ENCODE measurements at regions not wholly inside any gene's neighbourhood (a gene's known extent, or its start where the extent isn't known, plus 50 kb on each side); places are given as distances from the start of the nearest gene placed in this dataset.

GRCh38 chr9:119088002-119088547 is 281.2 kb downstream of the BRINP1 start:
- ChIA-PET POLR2A (no interaction called here), CTCF (no interaction called here)
- no peaks in the 10 kb centered on the region for H3K36me3 ChIP-seq (ENCODE audit: control insufficient read depth, insufficient read depth, low read length)
- H3K4me3 ChIP-seq (ENCODE audit: low read depth, low read length): no peak overlapping the region
- no peak for TF ChIP-seq CTCF (IDR thresholded peaks at IDR 0.05; ENCODE audit: insufficient read depth, low read depth, low read length)
- DNase-seq (ENCODE audit: low read depth): no peak
- no peaks in the 10 kb centered on the region for H3K27me3 ChIP-seq (ENCODE audit: control insufficient read depth, insufficient read depth, low read length)

- DNase-seq (ENCODE audit: low read depth): no peak
- CTCF ChIA-PET: interaction anchor here (0.7 kb wide), 1 partner anchor 74 kb away, joined by 3 read pairs; no protein-coding TSS in a partner anchor
- TF ChIP-seq CTCF (IDR thresholded peaks at IDR 0.05; ENCODE audit: insufficient read depth, low read depth, low read length): no peak
These were observed 278.2 kb downstream of the BRINP1 start for GRCh38 chr9:119091074-119091473.

GRCh38 chr9:119092125-119092524 is 277.1 kb downstream of the BRINP1 start:
- ChIA-PET CTCF (no interaction called here), POLR2A (no interaction called here)
- no peaks in the 10 kb centered on the region for H3K36me3 ChIP-seq (ENCODE audit: control insufficient read depth, insufficient read depth, low read length)
- DNase-seq (ENCODE audit: low read depth): no peak
- TF ChIP-seq CTCF (IDR thresholded peaks at IDR 0.05; ENCODE audit: insufficient read depth, low read depth, low read length): no peak
- no peak overlapping the region for H3K4me3 ChIP-seq (ENCODE audit: low read depth, low read length)
- no peaks in the 10 kb centered on the region for H3K27me3 ChIP-seq (ENCODE audit: control insufficient read depth, insufficient read depth, low read length)

More at GRCh38 chr9:119091074-119091473, 278.2 kb downstream of the BRINP1 start:
- POLR2A ChIA-PET: no interaction called here
- no peak overlapping the region for H3K4me3 ChIP-seq (ENCODE audit: low read depth, low read length)
- H3K36me3 ChIP-seq (ENCODE audit: control insufficient read depth, insufficient read depth, low read length): no peaks in the 10 kb centered on the region
- no peaks in the 10 kb centered on the region for H3K27me3 ChIP-seq (ENCODE audit: control insufficient read depth, insufficient read depth, low read length)

GRCh38 chr9:119094086-119094485 is 275.1 kb downstream of the BRINP1 start:
- CTCF ChIA-PET: no interaction called here
- POLR2A ChIA-PET: no interaction called here
- TF ChIP-seq CTCF (IDR thresholded peaks at IDR 0.05; ENCODE audit: insufficient read depth, low read depth, low read length): no peak
- H3K36me3 ChIP-seq (ENCODE audit: control insufficient read depth, insufficient read depth, low read length): no peaks in the 10 kb centered on the region
- DNase-seq (ENCODE audit: low read depth): no peak
- no peak overlapping the region for H3K4me3 ChIP-seq (ENCODE audit: low read depth, low read length)
- no peaks in the 10 kb centered on the region for H3K27me3 ChIP-seq (ENCODE audit: control insufficient read depth, insufficient read depth, low read length)

GRCh38 chr9:119095072-119095471 is 274.2 kb downstream of the BRINP1 start:
- no peaks in the 10 kb centered on the region for H3K36me3 ChIP-seq (ENCODE audit: control insufficient read depth, insufficient read depth, low read length)
- no peak for DNase-seq (ENCODE audit: low read depth)
- no peaks in the 10 kb centered on the region for H3K27me3 ChIP-seq (ENCODE audit: control insufficient read depth, insufficient read depth, low read length)
- ChIA-PET POLR2A (no interaction called here), CTCF (no interaction called here)
- no peak for TF ChIP-seq CTCF (IDR thresholded peaks at IDR 0.05; ENCODE audit: insufficient read depth, low read depth, low read length)
- H3K4me3 ChIP-seq (ENCODE audit: low read depth, low read length): no peak overlapping the region

All from BJ (cell line).